ENCODE measurements at regions not wholly inside any gene's neighbourhood (a gene's known extent, or its start where the extent isn't known, plus 50 kb on each side); places are given as distances from the start of the nearest gene placed in this dataset.

DNA sequence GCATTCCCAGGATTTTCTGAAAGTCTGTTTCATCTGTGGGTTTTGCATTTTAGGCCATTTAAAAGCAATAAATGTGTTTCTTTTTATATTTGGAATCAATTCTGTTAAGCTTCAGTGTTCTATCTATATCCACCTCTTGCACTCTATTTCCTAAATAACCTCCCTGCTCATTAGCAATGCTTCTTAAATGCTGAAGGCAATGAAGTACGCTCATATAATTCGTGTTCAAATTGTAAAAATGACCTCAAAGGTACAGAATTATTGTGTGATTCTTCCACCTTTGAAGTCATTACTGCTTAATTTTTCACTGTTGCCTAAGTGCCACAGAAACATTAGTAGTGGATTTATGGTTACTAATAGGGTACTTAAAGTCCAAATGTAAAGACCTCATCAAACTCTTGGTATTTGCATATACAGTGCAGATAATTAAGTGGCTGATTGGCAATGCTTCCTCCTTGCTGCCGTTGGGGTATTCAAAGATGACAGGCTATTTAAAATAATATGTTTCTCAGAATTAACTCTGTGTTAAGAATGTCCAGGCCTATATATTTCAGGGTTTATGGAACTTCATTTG is 730.8 kb downstream of the TECRL start:
- DNase-seq (ENCODE audit: low read depth) = no peak
- H3K4me3 ChIP-seq (ENCODE audit: low read depth, low read length) = no peak overlapping the region

DNA sequence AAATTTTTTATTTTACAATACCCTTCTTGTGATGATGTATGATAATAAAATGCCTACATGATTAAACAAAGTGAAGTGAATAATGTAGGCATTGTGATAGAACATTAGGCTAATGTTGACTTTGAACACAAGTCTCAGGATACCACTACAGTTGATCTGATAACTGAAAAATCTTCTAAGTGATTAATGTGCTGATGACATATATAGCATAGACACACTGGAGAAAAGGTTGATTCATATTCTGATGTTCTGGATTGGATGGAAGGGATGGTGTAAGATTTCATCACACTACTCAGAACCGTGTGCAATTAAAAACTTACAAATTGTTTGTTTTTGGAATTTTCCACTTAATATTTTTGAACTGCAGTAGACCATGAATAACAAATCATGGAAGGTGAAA is 738.5 kb downstream of the TECRL start:
- no peak for DNase-seq (ENCODE audit: low read depth)
- no peak overlapping the region for H3K4me3 ChIP-seq (ENCODE audit: low read depth, low read length)

DNA sequence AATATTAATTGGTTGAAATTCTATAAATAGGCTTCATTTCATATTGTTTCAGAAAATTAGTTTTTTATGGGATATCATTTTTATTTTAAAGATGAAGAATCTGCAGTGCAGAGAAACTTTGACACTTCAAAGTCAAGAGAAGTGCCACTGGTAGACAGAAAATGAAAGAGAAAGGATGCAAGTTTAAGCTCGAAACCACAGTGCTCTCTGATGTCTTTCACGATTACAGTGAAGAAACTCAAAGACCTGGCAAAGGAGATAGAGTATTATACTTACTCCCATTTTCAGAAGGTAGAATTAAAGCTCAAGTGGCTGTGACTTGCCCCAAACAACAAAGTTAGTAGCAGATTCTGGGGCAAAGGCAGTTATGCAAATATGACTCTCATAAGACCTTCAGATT is 745.4 kb downstream of the TECRL start:
- no peak for DNase-seq (ENCODE audit: low read depth)
- no peak overlapping the region for H3K4me3 ChIP-seq (ENCODE audit: low read depth, low read length)

DNA sequence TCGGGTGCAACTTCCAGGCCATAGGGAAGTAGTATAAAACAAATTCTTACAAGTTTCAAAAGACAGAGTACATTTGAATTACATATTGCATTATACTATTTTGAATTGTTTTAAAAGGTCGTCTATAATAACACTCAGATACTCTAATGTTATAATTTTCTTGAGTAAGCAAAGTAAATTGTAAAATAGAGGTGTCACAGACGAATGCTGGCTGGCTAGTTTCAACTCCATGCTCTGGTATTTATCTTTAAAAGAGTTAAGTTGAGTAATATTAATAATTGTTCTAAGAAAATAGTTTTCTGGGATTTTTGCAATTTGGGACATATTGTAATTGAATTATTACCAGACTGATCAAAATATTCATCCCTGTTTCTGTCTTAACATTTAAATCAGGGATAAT is 764.9 kb downstream of the TECRL start:
- no peak for DNase-seq (ENCODE audit: low read depth)
- no peak overlapping the region for H3K4me3 ChIP-seq (ENCODE audit: low read depth, low read length)

DNA sequence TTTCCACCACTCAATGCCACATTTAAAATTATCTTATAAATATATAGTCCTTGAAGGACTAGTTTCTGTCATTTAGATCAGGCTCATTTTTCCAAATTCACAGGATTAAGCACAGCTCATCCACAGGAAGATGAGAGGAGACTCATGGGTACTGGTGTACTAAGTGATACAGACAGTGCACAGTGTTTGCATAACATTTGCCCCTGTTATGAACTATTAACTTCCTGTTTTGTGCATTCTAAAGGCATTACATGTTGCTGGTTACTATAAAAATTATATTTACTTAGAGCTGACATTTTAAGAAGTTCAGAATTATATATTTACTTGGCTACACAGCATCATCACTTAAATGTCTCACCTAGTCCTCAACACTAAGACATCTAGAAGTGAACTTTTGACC is 772.0 kb downstream of the TECRL start:
- no peak for DNase-seq (ENCODE audit: low read depth)
- no peak overlapping the region for H3K4me3 ChIP-seq (ENCODE audit: low read depth, low read length)

GRCh38 chr4:63632858-63633257 is 776.4 kb downstream of the TECRL start:
- H3K4me3 ChIP-seq (ENCODE audit: low read depth, low read length) = no peak overlapping the region
- DNase-seq (ENCODE audit: low read depth) = no peak

- H3K4me3 ChIP-seq (ENCODE audit: low read depth, low read length) = no peak overlapping the region
- no peak for DNase-seq (ENCODE audit: low read depth)
Observed at GRCh38 chr4:63620271-63620670, 789.0 kb downstream of the TECRL start.

DNA sequence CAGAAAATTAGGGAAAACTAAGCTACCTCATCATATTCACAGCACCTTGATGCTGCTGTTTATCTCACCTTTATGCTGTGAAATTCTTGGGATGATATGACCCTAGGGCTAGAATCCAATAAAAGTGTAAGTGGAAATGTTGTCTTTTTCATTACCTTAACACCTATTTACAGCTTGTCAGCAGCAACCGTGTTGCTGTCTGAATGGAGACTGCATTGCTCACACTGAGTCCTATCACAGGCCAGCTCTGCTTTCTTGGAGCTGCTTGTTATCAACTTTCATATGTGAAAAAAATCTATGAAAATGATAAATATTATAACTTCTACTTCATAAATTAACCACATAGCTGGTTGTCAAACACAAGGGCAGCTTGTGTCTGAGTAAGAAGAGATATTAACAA is 789.5 kb downstream of the TECRL start:
- no peak overlapping the region for H3K4me3 ChIP-seq (ENCODE audit: low read depth, low read length)
- DNase-seq (ENCODE audit: low read depth) = no peak

GRCh38 chr4:63618883-63619718 is 790.1 kb downstream of the TECRL start:
- H3K4me3 ChIP-seq (ENCODE audit: low read depth, low read length) = no peak overlapping the region
- DNase-seq (ENCODE audit: low read depth) = no peak

DNA sequence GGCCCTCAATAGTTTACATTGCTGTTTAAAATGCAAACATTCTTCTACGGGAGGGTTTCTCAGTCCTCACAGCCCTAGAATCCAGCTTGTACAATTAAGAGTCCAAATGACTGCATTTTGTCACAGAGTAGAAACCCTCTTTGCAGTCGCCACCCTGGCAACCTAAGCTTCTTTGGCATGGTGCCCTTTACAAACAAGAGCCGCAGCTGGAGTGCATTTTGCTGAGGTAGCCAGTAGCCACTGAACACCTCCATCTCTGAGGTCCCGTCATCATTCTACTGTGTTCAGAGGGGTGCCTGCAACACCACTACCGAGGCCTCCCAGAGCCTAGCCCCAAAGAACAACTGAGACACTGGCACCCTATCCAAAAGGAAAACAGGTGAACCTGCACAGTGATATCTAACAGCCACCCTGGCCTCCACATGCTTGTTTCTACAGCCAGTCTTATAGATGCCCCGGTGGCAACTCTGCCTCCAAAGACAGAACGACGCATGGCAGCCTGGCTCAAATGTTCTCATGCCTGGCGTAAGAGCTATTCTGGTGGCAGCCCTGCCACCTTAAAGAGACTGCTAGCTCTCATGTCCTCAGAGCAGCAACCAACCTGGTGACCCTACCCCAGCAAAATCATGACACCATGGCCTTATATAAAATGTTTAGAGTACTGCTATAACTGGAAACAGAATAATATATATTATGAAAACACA is 801.9 kb downstream of the TECRL start:
- no peak overlapping the region for H3K4me3 ChIP-seq (ENCODE audit: low read depth, low read length)
- no peak for DNase-seq (ENCODE audit: low read depth)

GRCh38 chr4:63589796-63590195 is 819.5 kb downstream of the TECRL start:
- H3K4me3 ChIP-seq (ENCODE audit: low read depth, low read length) = no peak overlapping the region
- DNase-seq (ENCODE audit: low read depth) = no peak

DNA sequence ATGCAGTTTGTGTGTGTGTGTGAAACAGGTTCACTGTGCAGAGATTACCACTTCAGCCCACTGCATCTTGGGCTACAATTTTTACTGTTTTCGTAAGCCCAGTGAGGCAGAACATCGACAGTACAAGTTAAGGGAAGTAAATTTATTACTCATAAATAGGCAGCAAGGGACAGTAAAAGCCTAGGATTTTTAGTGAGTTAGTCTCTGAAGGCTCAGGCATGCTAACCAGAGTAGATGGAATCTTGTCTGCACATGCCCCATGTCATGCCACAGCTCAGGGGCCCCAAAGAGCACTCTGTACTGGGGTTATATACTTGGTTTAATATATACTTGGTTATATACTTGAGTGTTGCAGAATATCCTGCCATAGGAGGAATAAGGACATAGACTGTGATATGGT is 825.7 kb downstream of the TECRL start:
- H3K4me3 ChIP-seq (ENCODE audit: low read depth, low read length) = no peak overlapping the region
- no peak for DNase-seq (ENCODE audit: low read depth)

- no peak for DNase-seq (ENCODE audit: low read depth)
Observed at GRCh38 chr4:63583007-63583406, 826.2 kb downstream of the TECRL start.

GRCh38 chr4:63580796-63581475 is 828.3 kb downstream of the TECRL start:
- H3K4me3 ChIP-seq (ENCODE audit: low read depth, low read length) = no peak overlapping the region
- DNase-seq (ENCODE audit: low read depth) = no peak

More at GRCh38 chr4:63583007-63583406, 826.2 kb downstream of the TECRL start:
- no peak overlapping the region for H3K4me3 ChIP-seq (ENCODE audit: low read depth, low read length)

- no peak for DNase-seq (ENCODE audit: low read depth)
- H3K4me3 ChIP-seq (ENCODE audit: low read depth, low read length) = no peak overlapping the region
Observed at GRCh38 chr4:63578383-63578782, 830.9 kb downstream of the TECRL start.

GRCh38 chr4:63566658-63567057 is 842.6 kb downstream of the TECRL start:
- no peak overlapping the region for H3K4me3 ChIP-seq (ENCODE audit: low read depth, low read length)
- no peak for DNase-seq (ENCODE audit: low read depth)

GRCh38 chr4:63563288-63564014 is 845.8 kb downstream of the TECRL start:
- no peak for DNase-seq (ENCODE audit: low read depth)
- no peak overlapping the region for H3K4me3 ChIP-seq (ENCODE audit: low read depth, low read length)

- H3K4me3 ChIP-seq (ENCODE audit: low read depth, low read length) = no peak overlapping the region
- no peak for DNase-seq (ENCODE audit: low read depth)
Observed at GRCh38 chr4:63558709-63559108, 850.5 kb downstream of the TECRL start.

GRCh38 chr4:63556332-63556731 is 852.9 kb downstream of the TECRL start:
- no peak for DNase-seq (ENCODE audit: low read depth)
- H3K4me3 ChIP-seq (ENCODE audit: low read depth, low read length) = no peak overlapping the region
